ENCODE measurements at regions not wholly inside any gene's neighbourhood (a gene's known extent, or its start where the extent isn't known, plus 50 kb on each side); places are given as distances from the start of the nearest gene placed in this dataset.

- no peak overlapping the region for H3K27ac Mint-ChIP-seq
- no peaks in the 10 kb centered on the region for H3K36me3 Mint-ChIP-seq
- H3K9me3 Mint-ChIP-seq = no peaks in the 10 kb centered on the region
- H3K27me3 Mint-ChIP-seq = peaks cover 6% of the 10 kb centered on the region
- H3K4me1 Mint-ChIP-seq = no peaks in the 10 kb centered on the region
- no peak for DNase-seq
- H3K4me3 Mint-ChIP-seq = no peak overlapping the region
Observed at GRCh38 chr15:31523655-31524049, 197.0 kb downstream of the KLF13 start.

GRCh38 chr15:31525185-31525695, 198.6 kb downstream of the KLF13 start:
- Mint-ChIP-seq H3K4me1 (no peaks in the 10 kb centered on the region), H3K4me3 (no peak overlapping the region), H3K36me3 (no peaks in the 10 kb centered on the region), H3K9me3 (no peaks in the 10 kb centered on the region), H3K27me3 (peaks cover 3% of the 10 kb centered on the region), H3K27ac (no peak overlapping the region)
- DNase-seq = no peak

GRCh38 chr15:31525988-31526665, 199.5 kb downstream of the KLF13 start:
- Mint-ChIP-seq H3K27ac (no peak overlapping the region), H3K4me1 (no peaks in the 10 kb centered on the region), H3K27me3 (peaks cover 3% of the 10 kb centered on the region), H3K36me3 (no peaks in the 10 kb centered on the region), H3K9me3 (no peaks in the 10 kb centered on the region), H3K4me3 (no peak overlapping the region)
- no peak for DNase-seq

- Mint-ChIP-seq H3K36me3 (no peaks in the 10 kb centered on the region), H3K27me3 (peaks cover 5% of the 10 kb centered on the region), H3K4me3 (no peak overlapping the region), H3K4me1 (no peaks in the 10 kb centered on the region), H3K27ac (no peak overlapping the region), H3K9me3 (peaks cover 2% of the 10 kb centered on the region)
- DNase-seq = no peak
Observed at GRCh38 chr15:31526916-31527690, 200.5 kb downstream of the KLF13 start.

- H3K36me3 Mint-ChIP-seq = no peaks in the 10 kb centered on the region
- H3K9me3 Mint-ChIP-seq = peaks cover 6% of the 10 kb centered on the region
- H3K4me1 Mint-ChIP-seq = no peaks in the 10 kb centered on the region
- H3K4me3 Mint-ChIP-seq = no peak overlapping the region
- peaks cover 8% of the 10 kb centered on the region for H3K27me3 Mint-ChIP-seq
- DNase-seq = no peak
- no peak overlapping the region for H3K27ac Mint-ChIP-seq
Observed at GRCh38 chr15:31528846-31529245, 202.2 kb downstream of the KLF13 start.

GRCh38 chr15:31537770-31538592, 211.3 kb downstream of the KLF13 start:
- no peak overlapping the region for H3K27ac Mint-ChIP-seq
- H3K36me3 Mint-ChIP-seq = no peaks in the 10 kb centered on the region
- H3K9me3 Mint-ChIP-seq = peaks cover 3% of the 10 kb centered on the region
- H3K4me3 Mint-ChIP-seq = no peak overlapping the region
- H3K27me3 Mint-ChIP-seq = peaks cover 48% of the 10 kb centered on the region
- DNase-seq = no peak
- H3K4me1 Mint-ChIP-seq = no peaks in the 10 kb centered on the region

- peaks cover 62% of the 10 kb centered on the region for H3K27me3 Mint-ChIP-seq
- no peak for DNase-seq
- H3K27ac Mint-ChIP-seq = no peak overlapping the region
- H3K36me3 Mint-ChIP-seq = no peaks in the 10 kb centered on the region
- no peaks in the 10 kb centered on the region for H3K9me3 Mint-ChIP-seq
- H3K4me3 Mint-ChIP-seq = no peak overlapping the region
- peaks cover 10% of the 10 kb centered on the region for H3K4me1 Mint-ChIP-seq
Observed at GRCh38 chr15:31540633-31541032, 214.0 kb downstream of the KLF13 start.

GRCh38 chr15:31544361-31544760, 217.7 kb downstream of the KLF13 start:
- Mint-ChIP-seq H3K27ac (no peak overlapping the region), H3K36me3 (no peaks in the 10 kb centered on the region), H3K4me1 (peaks cover 13% of the 10 kb centered on the region), H3K27me3 (peaks cover 69% of the 10 kb centered on the region), H3K4me3 (no peak overlapping the region), H3K9me3 (no peaks in the 10 kb centered on the region)
- no peak for DNase-seq

- no peak for DNase-seq
- Mint-ChIP-seq H3K4me3 (no peak overlapping the region), H3K36me3 (no peaks in the 10 kb centered on the region), H3K27me3 (peaks cover 63% of the 10 kb centered on the region), H3K4me1 (peaks cover 14% of the 10 kb centered on the region), H3K27ac (no peak overlapping the region), H3K9me3 (no peaks in the 10 kb centered on the region)
Observed at GRCh38 chr15:31545257-31545656, 218.6 kb downstream of the KLF13 start.

- Mint-ChIP-seq H3K27ac (no peak overlapping the region), H3K36me3 (no peaks in the 10 kb centered on the region), H3K27me3 (peaks cover 23% of the 10 kb centered on the region), H3K9me3 (no peaks in the 10 kb centered on the region), H3K4me3 (no peak overlapping the region), H3K4me1 (peaks cover 22% of the 10 kb centered on the region)
- DNase-seq = no peak
Observed at GRCh38 chr15:31550211-31550977, 223.8 kb downstream of the KLF13 start.

GRCh38 chr15:31551323-31551722, 224.7 kb downstream of the KLF13 start:
- H3K27ac Mint-ChIP-seq = peak overlapping the region; percentile 19

GRCh38 chr15:31552482-31553099, 226.0 kb downstream of the KLF13 start:
- H3K36me3 Mint-ChIP-seq = no peaks in the 10 kb centered on the region
- no peak overlapping the region for H3K27ac Mint-ChIP-seq
- no peak for DNase-seq
- H3K27me3 Mint-ChIP-seq = peaks cover 18% of the 10 kb centered on the region
- no peak overlapping the region for H3K4me3 Mint-ChIP-seq
- no peaks in the 10 kb centered on the region for H3K9me3 Mint-ChIP-seq
- H3K4me1 Mint-ChIP-seq = peaks cover 21% of the 10 kb centered on the region

More at GRCh38 chr15:31551323-31551722, 224.7 kb downstream of the KLF13 start:
- DNase-seq = peak; percentile 33
- H3K27me3 Mint-ChIP-seq = peaks cover 21% of the 10 kb centered on the region
- no peaks in the 10 kb centered on the region for H3K9me3 Mint-ChIP-seq
- peaks cover 21% of the 10 kb centered on the region for H3K4me1 Mint-ChIP-seq
- no peak overlapping the region for H3K4me3 Mint-ChIP-seq
- H3K36me3 Mint-ChIP-seq = no peaks in the 10 kb centered on the region

GRCh38 chr15:31554261-31554660, 227.6 kb downstream of the KLF13 start:
- H3K4me3 Mint-ChIP-seq = no peak overlapping the region
- H3K4me1 Mint-ChIP-seq = peaks cover 19% of the 10 kb centered on the region
- H3K36me3 Mint-ChIP-seq = no peaks in the 10 kb centered on the region
- H3K27ac Mint-ChIP-seq = no peak overlapping the region
- H3K27me3 Mint-ChIP-seq = peaks cover 8% of the 10 kb centered on the region
- no peak for DNase-seq
- no peaks in the 10 kb centered on the region for H3K9me3 Mint-ChIP-seq

- no peaks in the 10 kb centered on the region for H3K9me3 Mint-ChIP-seq
Observed at GRCh38 chr15:31555022-31555421, 228.4 kb downstream of the KLF13 start.

More at GRCh38 chr15:31555022-31555421, 228.4 kb downstream of the KLF13 start:
- no peak overlapping the region for H3K27ac Mint-ChIP-seq
- no peak for DNase-seq
- no peaks in the 10 kb centered on the region for H3K36me3 Mint-ChIP-seq
- no peak overlapping the region for H3K4me3 Mint-ChIP-seq
- H3K4me1 Mint-ChIP-seq = peaks cover 17% of the 10 kb centered on the region
- peaks cover 4% of the 10 kb centered on the region for H3K27me3 Mint-ChIP-seq

Data from activated naive CD8-positive, alpha-beta T cell treated with anti-CD3 and anti-CD28 coated beads for 36 hours (primary cell).